AG08396 (cell line): ENCODE measurements at regions not wholly inside any gene's neighbourhood (a gene's known extent, or its start where the extent isn't known, plus 50 kb on each side); places are given as distances from the start of the nearest gene placed in this dataset.

Experiments
- DNase-seq: peaks from one replicate; pipeline ENCODE4 v3.0.0; 2012; ENCODE audit warnings: low spot score, mixed read lengths

- no peak for DNase-seq
These were observed 839.4 kb upstream of the LCORL start for GRCh38 chr4:18860836-18861530.

GRCh38 chr4:18859468-18859867 is 837.9 kb upstream of the LCORL start:
- DNase-seq, result no peak

- DNase-seq, result no peak
These were observed 836.8 kb upstream of the LCORL start for GRCh38 chr4:18858229-18858922.

- no peak for DNase-seq
These were observed 829.3 kb upstream of the LCORL start for GRCh38 chr4:18850867-18851266.

- DNase-seq, result no peak
These were observed 825.8 kb upstream of the LCORL start for GRCh38 chr4:18847249-18847890.

- no peak for DNase-seq
These were observed 824.8 kb upstream of the LCORL start for GRCh38 chr4:18846313-18846712.

GRCh38 chr4:18844726-18845125 is 823.2 kb upstream of the LCORL start:
- no peak for DNase-seq

GRCh38 chr4:18842431-18842830 is 820.9 kb upstream of the LCORL start:
- DNase-seq, result no peak

DNA sequence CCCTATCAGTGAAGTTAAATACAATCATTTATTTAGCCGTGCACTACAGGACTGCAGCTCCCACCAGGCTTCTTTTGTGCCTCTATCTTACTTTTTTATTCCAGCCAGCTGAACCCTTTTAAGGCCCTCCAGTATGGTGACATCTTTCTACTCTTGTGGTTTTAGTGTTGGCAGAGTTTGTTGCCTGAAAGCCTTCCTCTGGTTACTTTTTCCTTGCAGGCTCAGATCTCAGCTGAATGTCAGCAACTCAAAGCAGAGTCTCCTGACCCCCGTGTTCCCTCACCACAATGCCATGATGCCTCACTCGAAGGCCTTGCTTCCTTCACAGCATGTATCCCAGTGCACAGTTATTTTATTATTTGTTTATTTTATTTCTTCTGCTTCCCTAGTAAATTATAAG is 818.9 kb upstream of the LCORL start:
- DNase-seq, result no peak

DNA sequence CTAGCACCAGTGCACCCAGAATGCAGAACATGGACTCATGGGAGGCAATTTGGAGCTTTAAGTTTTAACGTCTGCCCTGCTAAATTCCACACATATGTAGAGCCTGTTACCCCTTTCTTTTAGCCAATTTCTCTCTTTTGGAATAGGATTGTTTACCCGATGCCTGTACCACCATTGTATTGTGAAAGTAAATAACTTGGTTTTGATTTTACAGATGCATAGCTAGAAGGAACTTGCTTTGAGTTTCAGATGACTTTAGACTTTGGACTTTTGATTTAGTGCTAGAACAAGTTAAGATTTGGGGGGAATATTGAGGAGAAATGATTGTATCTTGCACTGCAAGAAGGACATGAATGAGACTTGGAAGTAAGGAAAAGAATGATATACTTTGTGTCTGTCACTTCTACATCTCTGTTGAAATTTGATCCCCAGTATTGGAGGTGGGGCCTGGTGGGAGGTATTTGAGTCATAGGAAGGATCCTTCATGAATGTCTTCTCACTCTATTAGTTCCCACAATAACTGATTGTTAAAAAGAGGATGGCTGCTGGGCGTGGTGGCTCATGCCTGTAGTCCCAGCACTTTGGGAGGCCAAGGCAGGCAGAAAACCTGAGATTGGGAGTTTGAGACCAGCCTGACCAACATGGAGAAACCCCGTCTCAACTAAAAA is 794.8 kb upstream of the LCORL start:
- no peak for DNase-seq

DNA sequence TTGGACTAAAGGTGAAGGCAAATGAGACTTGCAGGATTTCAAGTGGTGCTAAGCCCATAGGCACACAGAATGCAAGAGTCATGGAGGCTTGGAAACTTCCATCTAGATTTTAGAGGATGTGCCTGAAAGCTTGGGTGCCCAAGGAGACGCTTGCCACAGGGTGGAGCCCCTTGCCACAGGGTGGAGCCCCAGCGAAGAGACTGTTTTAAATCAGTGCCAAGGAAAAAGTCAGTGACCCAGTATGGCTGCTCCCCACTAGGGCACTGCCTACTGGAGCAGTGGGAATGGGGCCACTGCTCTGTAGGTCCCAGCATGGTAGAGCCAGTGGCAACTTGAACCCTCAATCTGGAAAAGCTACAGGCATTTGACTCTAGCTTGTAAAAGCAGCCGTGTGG is 794.2 kb upstream of the LCORL start:
- DNase-seq, result no peak

- no peak for DNase-seq
These were observed 793.7 kb upstream of the LCORL start for GRCh38 chr4:18815081-18815778.

DNA sequence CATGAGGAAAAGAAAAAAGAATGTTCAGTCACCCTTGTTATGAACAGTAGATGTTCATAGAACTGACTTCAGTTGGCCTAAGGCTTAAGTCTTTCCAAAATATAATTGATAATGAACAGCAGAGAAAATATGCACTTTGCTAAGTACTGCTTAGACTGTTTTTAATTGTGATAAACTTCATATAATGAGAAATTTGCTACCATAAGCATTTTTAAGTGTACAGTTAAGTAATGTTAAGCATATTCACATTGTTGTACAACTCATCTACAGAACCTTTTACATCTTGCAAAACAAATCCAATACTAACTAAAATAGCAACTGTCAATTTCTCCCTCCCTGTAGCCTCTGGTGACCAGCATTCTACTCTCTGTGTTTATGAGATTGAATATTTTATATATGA is 792.2 kb upstream of the LCORL start:
- DNase-seq, result no peak

DNA sequence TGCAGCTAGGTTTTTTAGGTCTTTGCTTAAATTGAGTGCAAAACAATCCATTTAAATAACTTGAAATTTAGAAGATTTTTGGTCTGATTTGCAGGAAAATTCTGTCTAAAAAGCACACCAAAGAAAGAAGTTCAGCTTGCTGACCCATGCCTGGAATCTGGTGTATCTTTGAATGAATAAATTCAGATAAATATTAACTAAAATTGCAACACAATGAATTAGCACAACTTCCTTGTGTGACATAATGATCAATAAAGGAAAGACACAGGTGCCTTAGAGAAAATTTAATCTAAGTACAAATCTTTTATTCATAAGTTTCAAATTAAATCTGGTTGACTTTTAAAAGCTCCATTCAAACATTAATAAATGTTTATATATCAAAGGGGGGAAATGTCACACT is 791.5 kb upstream of the LCORL start:
- DNase-seq, result no peak

DNA sequence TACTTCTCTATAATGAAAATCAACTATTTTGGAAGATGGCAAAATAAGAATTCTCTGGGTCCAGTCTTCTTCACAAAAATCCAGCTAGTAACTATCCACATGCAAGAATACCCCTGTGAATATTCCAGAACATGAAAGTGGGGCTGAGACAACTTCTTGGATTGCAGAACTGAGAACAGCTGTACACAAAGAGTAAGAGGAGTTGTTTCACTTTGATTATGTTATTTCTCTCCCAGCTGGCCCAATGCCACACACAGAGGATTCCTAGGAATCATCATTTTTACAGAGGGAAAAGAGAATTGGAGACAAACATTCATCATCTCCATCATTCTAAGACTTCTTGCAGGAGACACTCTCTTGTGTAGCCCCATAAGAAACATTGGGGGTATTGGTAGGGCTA is 782.2 kb upstream of the LCORL start:
- DNase-seq, result no peak

DNA sequence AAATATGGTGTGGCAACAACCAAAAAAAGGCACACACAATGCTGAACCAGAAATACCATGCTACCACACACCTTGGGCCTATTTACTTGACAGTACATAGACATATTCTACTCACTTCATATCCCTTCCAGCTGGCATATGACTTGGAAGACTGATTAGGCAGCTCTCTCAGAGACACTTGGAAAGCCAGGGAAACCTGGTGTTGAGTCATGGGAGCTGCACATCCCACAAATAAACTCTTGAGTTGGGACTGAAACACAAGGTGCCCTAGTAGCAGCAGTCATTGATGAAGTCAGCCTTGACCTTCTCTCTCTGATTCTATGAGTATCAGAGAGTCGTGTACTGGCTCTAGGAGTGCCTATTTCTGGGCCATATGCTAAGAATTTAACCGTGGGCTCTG is 776.6 kb upstream of the LCORL start:
- DNase-seq, result no peak

GRCh38 chr4:18795794-18796193 is 774.2 kb upstream of the LCORL start:
- no peak for DNase-seq

- no peak for DNase-seq
These were observed 755.8 kb upstream of the LCORL start for GRCh38 chr4:18777190-18777930.

- no peak for DNase-seq
These were observed 746.4 kb upstream of the LCORL start for GRCh38 chr4:18767921-18768320.

DNA sequence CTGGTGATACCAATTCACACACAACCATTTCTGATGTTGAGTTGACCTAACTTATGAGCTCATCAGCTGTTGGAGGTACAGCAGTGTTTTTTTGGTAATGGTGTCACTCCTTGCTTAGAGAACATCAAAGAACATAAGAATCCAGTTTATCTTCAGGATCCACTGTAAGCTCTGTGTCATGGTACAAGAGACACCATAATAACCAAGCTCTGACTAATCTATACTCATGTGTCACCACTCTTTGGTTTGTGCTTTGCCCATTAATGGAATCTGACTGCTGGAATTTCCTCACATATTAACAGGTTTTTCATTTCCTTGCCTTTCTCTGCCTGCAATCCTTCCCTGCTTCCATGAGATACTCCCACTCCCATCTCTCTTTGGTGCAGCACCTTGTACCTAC is 735.1 kb upstream of the LCORL start:
- no peak for DNase-seq

DNA sequence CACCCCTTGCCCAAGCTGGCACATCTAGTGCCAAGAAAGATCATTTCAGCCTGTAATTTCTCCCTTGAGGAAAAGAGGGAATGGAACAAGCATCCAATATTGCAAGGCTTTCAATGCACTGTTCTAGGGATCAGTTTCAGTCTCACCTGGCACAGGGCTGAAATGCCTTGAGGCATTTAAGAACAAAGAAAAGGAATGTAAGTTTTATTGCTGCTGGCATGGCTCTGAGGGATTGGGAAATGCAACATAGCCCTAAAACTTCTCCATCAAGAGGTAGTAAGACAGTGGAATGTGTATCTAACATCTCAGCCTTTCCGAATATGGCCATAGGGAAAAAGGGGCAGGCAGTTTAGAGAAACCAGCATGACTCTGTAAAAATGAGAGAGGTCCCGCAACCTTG is 732.6 kb upstream of the LCORL start:
- no peak for DNase-seq

- DNase-seq, result no peak
These were observed 729.5 kb upstream of the LCORL start for GRCh38 chr4:18751083-18751482.
